ENCODE measurements at regions not wholly inside any gene's neighbourhood (a gene's known extent, or its start where the extent isn't known, plus 50 kb on each side); places are given as distances from the start of the nearest gene placed in this dataset.
"Not testable (repeated sequence)": the region's sequence is repeated elsewhere in the genome, so short reads cannot be mapped to it uniquely, and the experiment has no call there.

- no peak overlapping the region for H3K27ac ChIP-seq
- DNase-seq (ENCODE audit: low read depth, low spot score): no peak
Observed at GRCh38 chr2:223494496-223494895, 107.7 kb downstream of the SCG2 start.

- no peak for DNase-seq (ENCODE audit: low read depth, low spot score)
- no peak overlapping the region for H3K27ac ChIP-seq
Observed at GRCh38 chr2:223494942-223495341, 107.2 kb downstream of the SCG2 start.

- H3K27ac ChIP-seq; DNase-seq (ENCODE audit: low read depth, low spot score): not testable (repeated sequence)
Observed at GRCh38 chr2:223496853-223497252, 105.3 kb downstream of the SCG2 start.

- no peak for DNase-seq (ENCODE audit: low read depth, low spot score)
- no peak overlapping the region for H3K27ac ChIP-seq
Observed at GRCh38 chr2:223500709-223501108, 101.5 kb downstream of the SCG2 start.

- DNase-seq (ENCODE audit: low read depth, low spot score): no peak
Observed at GRCh38 chr2:223501641-223502040, 100.5 kb downstream of the SCG2 start.

GRCh38 chr2:223503746-223504145 lies 98.4 kb downstream of the SCG2 start:
- no peak for DNase-seq (ENCODE audit: low read depth, low spot score)
- H3K27ac ChIP-seq: no peak overlapping the region

More at GRCh38 chr2:223501641-223502040, 100.5 kb downstream of the SCG2 start:
- no peak overlapping the region for H3K27ac ChIP-seq

- no peak for DNase-seq (ENCODE audit: low read depth, low spot score)
- no peak overlapping the region for H3K27ac ChIP-seq
Observed at GRCh38 chr2:223508372-223508771, 93.8 kb downstream of the SCG2 start.

- DNase-seq (ENCODE audit: low read depth, low spot score): no peak
- H3K27ac ChIP-seq: no peak overlapping the region
Observed at GRCh38 chr2:223510713-223511112, 91.4 kb downstream of the SCG2 start.

GRCh38 chr2:223511168-223511567 lies 91.0 kb downstream of the SCG2 start:
- no peak for DNase-seq (ENCODE audit: low read depth, low spot score)
- H3K27ac ChIP-seq: no peak overlapping the region

- no peak for DNase-seq (ENCODE audit: low read depth, low spot score)
- no peak overlapping the region for H3K27ac ChIP-seq
Observed at GRCh38 chr2:223513771-223514455, 88.2 kb downstream of the SCG2 start.

GRCh38 chr2:223519471-223519870 lies 82.7 kb downstream of the SCG2 start:
- DNase-seq (ENCODE audit: low read depth, low spot score): no peak
- no peak overlapping the region for H3K27ac ChIP-seq

- DNase-seq (ENCODE audit: low read depth, low spot score): no peak
- H3K27ac ChIP-seq: no peak overlapping the region
Observed at GRCh38 chr2:223522796-223523195, 79.4 kb downstream of the SCG2 start.

GRCh38 chr2:223523551-223524001 lies 78.6 kb downstream of the SCG2 start:
- DNase-seq (ENCODE audit: low read depth, low spot score): peak; percentile 43
- no peak overlapping the region for H3K27ac ChIP-seq

GRCh38 chr2:223524066-223524465 lies 78.1 kb downstream of the SCG2 start:
- DNase-seq (ENCODE audit: low read depth, low spot score): no peak
- no peak overlapping the region for H3K27ac ChIP-seq

GRCh38 chr2:223526106-223526505 lies 76.1 kb downstream of the SCG2 start:
- H3K27ac ChIP-seq: no peak overlapping the region
- DNase-seq (ENCODE audit: low read depth, low spot score): no peak

GRCh38 chr2:223528036-223528435 lies 74.1 kb downstream of the SCG2 start:
- no peak overlapping the region for H3K27ac ChIP-seq
- DNase-seq (ENCODE audit: low read depth, low spot score): no peak

- DNase-seq (ENCODE audit: low read depth, low spot score): no peak
- H3K27ac ChIP-seq: no peak overlapping the region
Observed at GRCh38 chr2:223529696-223530095, 72.5 kb downstream of the SCG2 start.

- no peak for DNase-seq (ENCODE audit: low read depth, low spot score)
- H3K27ac ChIP-seq: no peak overlapping the region
Observed at GRCh38 chr2:223530811-223531210, 71.3 kb downstream of the SCG2 start.

GRCh38 chr2:223532161-223532560 lies 70.0 kb downstream of the SCG2 start:
- DNase-seq (ENCODE audit: low read depth, low spot score): no peak

GRCh38 chr2:223532712-223533111 lies 69.4 kb downstream of the SCG2 start:
- DNase-seq (ENCODE audit: low read depth, low spot score): no peak
- no peak overlapping the region for H3K27ac ChIP-seq

More at GRCh38 chr2:223532161-223532560, 70.0 kb downstream of the SCG2 start:
- H3K27ac ChIP-seq: no peak overlapping the region

- H3K27ac ChIP-seq: no peak overlapping the region
- DNase-seq (ENCODE audit: low read depth, low spot score): no peak
Observed at GRCh38 chr2:223536546-223536945, 65.6 kb downstream of the SCG2 start.

GRCh38 chr2:223537115-223537514 lies 65.0 kb downstream of the SCG2 start:
- DNase-seq (ENCODE audit: low read depth, low spot score): no peak

More at GRCh38 chr2:223537115-223537514, 65.0 kb downstream of the SCG2 start:
- H3K27ac ChIP-seq: no peak overlapping the region
